OCI-LY1 (cell line): ENCODE measurements at regions not wholly inside any gene's neighbourhood (a gene's known extent, or its start where the extent isn't known, plus 50 kb on each side); places are given as distances from the start of the nearest gene placed in this dataset.

Source experiments
- EZH2 ChIP-seq: fragments of 200-600 bp; sonication (generic), shearing (Covaris generic); IDR thresholded peaks from 2 replicates; pipeline ENCODE4 v1.8.0; 2017; ENCODE audit warnings: borderline replicate concordance, mixed run types, mild to moderate bottlenecking, antibody characterized with exemption, low read length, moderate library complexity, mixed read lengths
- TF ChIP-seq, protein P1 (sequence below): fragments of 200-600 bp; sonication (generic), shearing (Covaris generic); IDR thresholded peaks from 2 replicates; pipeline ENCODE4 v1.5.1; 2017; ENCODE audit warnings: mild to moderate bottlenecking, antibody characterized with exemption, low read length, moderate library complexity, mixed read lengths

DNA sequence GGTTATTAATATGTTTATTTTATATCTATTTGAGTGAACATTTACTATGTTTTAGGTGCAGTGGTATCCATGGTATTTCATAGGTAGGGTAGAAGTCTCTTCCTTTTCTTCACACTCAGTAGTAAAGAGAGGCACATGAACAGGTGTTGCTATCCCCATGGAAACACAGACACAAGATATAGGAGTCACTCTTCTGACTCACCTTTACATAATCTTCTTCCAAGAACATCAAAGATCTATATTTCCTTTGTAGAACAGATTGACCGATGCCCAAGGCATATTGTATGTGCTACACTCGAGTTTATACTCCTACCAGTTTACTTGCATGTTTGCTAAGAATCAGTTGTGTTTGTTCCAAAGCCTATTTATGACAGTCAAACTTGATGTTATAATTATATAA, 1997.4 kb downstream of the C4orf33 start:
- TF ChIP-seq, protein P1, sequence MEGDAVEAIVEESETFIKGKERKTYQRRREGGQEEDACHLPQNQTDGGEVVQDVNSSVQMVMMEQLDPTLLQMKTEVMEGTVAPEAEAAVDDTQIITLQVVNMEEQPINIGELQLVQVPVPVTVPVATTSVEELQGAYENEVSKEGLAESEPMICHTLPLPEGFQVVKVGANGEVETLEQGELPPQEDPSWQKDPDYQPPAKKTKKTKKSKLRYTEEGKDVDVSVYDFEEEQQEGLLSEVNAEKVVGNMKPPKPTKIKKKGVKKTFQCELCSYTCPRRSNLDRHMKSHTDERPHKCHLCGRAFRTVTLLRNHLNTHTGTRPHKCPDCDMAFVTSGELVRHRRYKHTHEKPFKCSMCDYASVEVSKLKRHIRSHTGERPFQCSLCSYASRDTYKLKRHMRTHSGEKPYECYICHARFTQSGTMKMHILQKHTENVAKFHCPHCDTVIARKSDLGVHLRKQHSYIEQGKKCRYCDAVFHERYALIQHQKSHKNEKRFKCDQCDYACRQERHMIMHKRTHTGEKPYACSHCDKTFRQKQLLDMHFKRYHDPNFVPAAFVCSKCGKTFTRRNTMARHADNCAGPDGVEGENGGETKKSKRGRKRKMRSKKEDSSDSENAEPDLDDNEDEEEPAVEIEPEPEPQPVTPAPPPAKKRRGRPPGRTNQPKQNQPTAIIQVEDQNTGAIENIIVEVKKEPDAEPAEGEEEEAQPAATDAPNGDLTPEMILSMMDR: no peak
- no peak for TF ChIP-seq EZH2
